ENCODE measurements at regions not wholly inside any gene's neighbourhood (a gene's known extent, or its start where the extent isn't known, plus 50 kb on each side); places are given as distances from the start of the nearest gene placed in this dataset.

DNA sequence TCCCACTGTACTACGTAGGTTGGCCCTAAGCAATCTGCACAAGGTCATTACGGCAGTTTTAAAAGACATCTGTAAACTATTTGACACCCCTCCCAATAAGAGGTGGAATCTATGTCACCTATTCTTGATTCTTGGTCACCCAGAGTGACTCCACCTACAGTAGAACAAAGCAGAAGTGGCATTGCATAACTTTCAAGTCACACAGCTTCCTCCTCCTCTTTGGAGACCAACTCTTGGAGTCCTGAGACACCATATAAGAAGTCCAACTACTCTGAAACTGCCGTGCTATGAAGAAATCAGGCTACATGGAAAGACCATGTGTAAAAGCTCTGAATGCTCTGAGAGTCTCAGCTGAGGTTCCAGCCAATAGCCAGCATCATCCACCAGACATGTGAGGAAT lies 253.5 kb upstream of the CDH20 start:
- H4K8ac ChIP-seq (ENCODE audit: extremely low read depth, insufficient read depth, low read length): no peak overlapping the region
- no peak overlapping the region for H2BK12ac ChIP-seq (ENCODE audit: low read depth, low read length)
- H2AFZ ChIP-seq (ENCODE audit: low read length): no peak overlapping the region
- H3K18ac ChIP-seq (ENCODE audit: extremely low read depth, low read length): no peak overlapping the region
- no peak overlapping the region for H2BK15ac ChIP-seq (ENCODE audit: low read length)
- H4K20me1 ChIP-seq (replicated peaks in 1 of 2; ENCODE audit: control insufficient read depth in 1 of 2, insufficient read depth in 2 of 2, low read length in 2 of 2): no peaks in the 10 kb centered on the region
- 96% methylated on average over 3 of the region's 3 CpGs; no CpG with 5 or more reads in 1 of the 2 experiments for WGBS, 2 experiments (ENCODE audit: extremely low coverage in 1 of 2, insufficient coverage in 1 of 2, insufficient read length in 1 of 2, insufficient replicate concordance in 2 of 2, low coverage in 1 of 2, low lambda C conversion rate in 2 of 2, missing lambda C conversion rate in 1 of 2)
- FAIRE-seq (no peak), DNase-seq (ENCODE audit: low read depth in 1 of 2, low spot score in 2 of 2) (no peak)
- H3K23ac ChIP-seq (ENCODE audit: insufficient read length): no peak overlapping the region
- no peak overlapping the region for H3K4me2 ChIP-seq (ENCODE audit: insufficient read depth in 1 of 2, low read depth in 2 of 2, low read length in 2 of 2)
- H3K9me3 ChIP-seq (ENCODE audit: insufficient read depth in 2 of 2, low read depth in 1 of 2, low read length in 1 of 2): no peaks in the 10 kb centered on the region
- no peaks in the 10 kb centered on the region for H3K36me3 ChIP-seq (ENCODE audit: control insufficient read depth in 2 of 4, insufficient read depth in 4 of 4, low read length in 3 of 4)
- H3K9ac ChIP-seq (replicated peaks in 1 of 4; ENCODE audit: extremely low read depth in 1 of 4, low read depth in 3 of 4, low read length in 3 of 4): no peak overlapping the region
- H3K27ac ChIP-seq (ENCODE audit: low read depth, low read length): no peak overlapping the region
- H3K79me2 ChIP-seq (ENCODE audit: control insufficient read depth in 1 of 2, insufficient read depth in 2 of 2, low read length in 2 of 2): no peaks in the 10 kb centered on the region
- TF ChIP-seq BACH1 (IDR thresholded peaks at IDR 0.05; ENCODE audit: low read length): no peak
- TF ChIP-seq JUND (IDR thresholded peaks at IDR 0.05; ENCODE audit: low read length): no peak
- TF ChIP-seq CBX8 (IDR thresholded peaks at IDR 0.05; ENCODE audit: borderline replicate concordance, low read depth, low read length): no peak
- no peak for TF ChIP-seq SP2 (IDR thresholded peaks at IDR 0.05; ENCODE audit: low read length)
- TF ChIP-seq CBX5 (IDR thresholded peaks at IDR 0.05; ENCODE audit: low read depth, low read length): no peak
- TF ChIP-seq BCL11A (IDR thresholded peaks at IDR 0.05; ENCODE audit: low read depth in 2 of 2, low read length in 2 of 2): no peak
- TF ChIP-seq GTF2F1 (IDR thresholded peaks at IDR 0.05; ENCODE audit: borderline replicate concordance, low read depth, low read length): no peak
- TF ChIP-seq CTBP2 (IDR thresholded peaks at IDR 0.05; ENCODE audit: borderline replicate concordance, insufficient read depth, insufficient read length, low read length): no peak
- H4K91ac ChIP-seq (replicated peaks; ENCODE audit: insufficient read length, low read length): no peak overlapping the region
- no peaks in the 10 kb centered on the region for H3K4me1 ChIP-seq (replicated peaks in 1 of 4; ENCODE audit: control insufficient read depth in 3 of 4, insufficient read depth in 4 of 4, low read length in 3 of 4)
- H3K23me2 ChIP-seq (ENCODE audit: low read depth, low read length): no peaks in the 10 kb centered on the region
- POLR2A ChIA-PET (ENCODE audit: partially characterized antibody): no interaction called here
- no peak overlapping the region for H3K14ac ChIP-seq (ENCODE audit: insufficient read length)
- no peak overlapping the region for H2BK5ac ChIP-seq (ENCODE audit: low read depth, low read length)
- H3K4ac ChIP-seq (replicated peaks; ENCODE audit: insufficient read length, low read depth, low read length): no peak overlapping the region
- no peak overlapping the region for H3K56ac ChIP-seq (replicated peaks; ENCODE audit: insufficient read length, low read depth, low read length)
- H2BK20ac ChIP-seq (ENCODE audit: low read length): no peak overlapping the region
- H3K27me3 ChIP-seq (replicated peaks in 1 of 4; ENCODE audit: control insufficient read depth in 3 of 4, extremely low read depth in 1 of 4, insufficient read depth in 3 of 4, low read length in 3 of 4): no peaks in the 10 kb centered on the region
- no peak overlapping the region for H3K4me3 ChIP-seq (ENCODE audit: extremely low read depth in 1 of 4, insufficient read depth in 2 of 4, low read depth in 3 of 4, low read length in 4 of 4)
- H2AK5ac ChIP-seq (ENCODE audit: low read depth, low read length): no peak overlapping the region
- CTCF ChIA-PET (ENCODE audit: partially characterized antibody): interaction anchor here (1.1 to 2.0 kb wide), 2 partner anchors 13 to 15 kb away, joined by 3 to 7 read pairs; no protein-coding TSS in a partner anchor
- no peak overlapping the region for H2BK120ac ChIP-seq (replicated peaks; ENCODE audit: low read depth, low read length)
- H4K5ac ChIP-seq (ENCODE audit: insufficient read length, low read depth, low read length): no peak overlapping the region
- no peaks in the 10 kb centered on the region for H3K79me1 ChIP-seq (ENCODE audit: low read depth, low read length)

All from H1 (cell line).